Tibial nerve (tissue), 4 donors: ENCODE measurements at regions not wholly inside any gene's neighbourhood (a gene's known extent, or its start where the extent isn't known, plus 50 kb on each side); places are given as distances from the start of the nearest gene placed in this dataset.

ENCODE experiments used
- DNase-seq, 2 donors: peaks; one replicate each; pipeline ENCODE4 v3.0.0-alpha.2; 2019; ENCODE audit warnings: low spot score in 2 of 2
- H3K27ac ChIP-seq, 4 donors: fragments of 200-600 bp; sonication (generic) in 3 of 4; one replicate each; pipeline ENCODE4 v1.5.1; 2017 to 2019; ENCODE audit warnings: mild to moderate bottlenecking in 1 of 4
- H3K27me3 ChIP-seq, 2 donors: fragments of 200-600 bp; sonication (generic) in 1 of 2; one replicate each; pipeline versions ENCODE4 v1.5.1 to v1.6.0; 2017 to 2019
- H3K36me3 ChIP-seq, 3 donors: fragments of 200-600 bp; sonication (generic); one replicate each; pipeline ENCODE4 v1.5.1; 2018 to 2019
- H3K4me1 ChIP-seq, 4 donors: fragments of 200-600 bp; sonication (generic) in 3 of 4; one replicate each; pipeline ENCODE4 v1.5.1; 2017 to 2019
- H3K4me3 ChIP-seq, 4 donors: fragments of 200-600 bp; sonication (generic) in 3 of 4; one replicate each; pipeline ENCODE4 v1.5.1; 2017 to 2019; ENCODE audit warnings: mild to moderate bottlenecking in 1 of 4, moderate library complexity in 1 of 4
- H3K9me3 ChIP-seq, 4 donors: fragments of 200-600 bp; sonication (generic) in 3 of 4; one replicate each; pipeline ENCODE4 v1.5.1; 2017 to 2019
- CTCF ChIP-seq, 5 experiments: fragments of 200-600 bp in 3 of 5; fragments of 450-650 bp in 2 of 5; sonication (generic) in 3 of 5; IDR thresholded peaks; one replicate each; pipeline ENCODE4 v1.5.1; 2016 to 2019; ENCODE audit warnings: antibody characterized with exemption in 5 of 5, mild to moderate bottlenecking in 3 of 5, moderate library complexity in 2 of 5
- EP300 ChIP-seq, 2 donors: sonication (generic); formaldehyde crosslinking; IDR thresholded peaks; one replicate each; pipeline ENCODE4 v1.6.1; 2017; ENCODE audit warnings: antibody characterized with exemption in 2 of 2, mild to moderate bottlenecking in 1 of 2
- POLR2A ChIP-seq, 2 donors: fragments of 450-650 bp; IDR thresholded peaks; one replicate each; pipeline ENCODE4 v1.6.1; 2017; ENCODE audit warnings: antibody characterized with exemption in 2 of 2, mild to moderate bottlenecking in 2 of 2, moderate library complexity in 2 of 2
- WGBS, 2 donors: methylation state at CpG; one replicate each; pipeline ENCODE4 v1.1.5; 2018; 5-methylcytosine and 5-hydroxymethylcytosine counted together

DNA sequence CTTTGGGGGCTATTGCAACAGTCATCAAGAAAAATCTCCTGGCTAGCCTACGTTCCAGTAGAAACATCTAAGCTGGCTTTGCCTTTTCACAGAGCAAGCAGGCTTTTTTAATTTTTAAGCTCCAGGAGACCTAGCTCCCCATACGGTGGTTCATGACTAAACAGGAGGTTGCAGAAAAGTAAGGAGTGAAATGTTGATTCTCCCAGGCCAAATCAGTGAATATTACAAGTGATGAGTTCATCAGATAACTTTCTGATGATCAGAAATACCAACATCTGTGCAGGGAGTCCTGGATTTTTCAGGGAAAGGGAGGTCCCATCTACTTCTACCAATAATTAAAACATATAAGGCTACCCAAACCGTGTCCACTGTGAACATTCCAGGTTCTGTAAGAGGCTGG, 477.3 kb upstream of the CELF2 start:
- TF ChIP-seq EP300 (IDR thresholded peaks at IDR 0.05) (no peak), POLR2A (IDR thresholded peaks at IDR 0.05) (no peak), CTCF (IDR thresholded peaks at IDR 0.05) (no peak)
- Histone ChIP-seq H3K36me3 (no peaks in the 10 kb centered on the region), H3K27ac (no peak overlapping the region), H3K4me1 (no peaks in the 10 kb centered on the region), H3K4me3 (no peak overlapping the region), H3K27me3 (no peaks in the 10 kb centered on the region), H3K9me3 (no peaks in the 10 kb centered on the region)
- DNase-seq, result no peak
- WGBS, 2 donors, result 63 to 79% methylated on average over 3 of the region's 3 CpGs

DNA sequence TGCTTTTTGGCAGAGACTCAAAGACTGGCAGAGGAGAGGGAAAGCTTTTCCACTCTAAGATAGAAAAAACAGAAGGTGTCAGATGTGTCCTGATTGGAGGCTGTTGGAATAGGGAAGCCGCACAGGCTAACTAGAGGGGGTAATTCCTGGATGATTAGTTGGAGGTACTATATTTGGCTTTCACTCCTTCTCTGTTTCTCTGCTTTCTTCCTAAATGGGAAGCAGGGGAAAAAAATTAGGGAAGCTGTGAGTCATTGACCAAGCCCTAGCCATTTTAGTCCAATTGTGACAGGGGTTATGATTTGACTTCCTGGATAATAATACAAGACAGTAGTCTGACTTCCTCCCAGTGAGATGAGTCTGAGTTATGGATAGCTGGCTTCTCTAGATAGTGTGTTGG, 475.2 kb upstream of the CELF2 start:
- Histone ChIP-seq H3K27me3 (no peaks in the 10 kb centered on the region), H3K9me3 (no peaks in the 10 kb centered on the region), H3K27ac (no peak overlapping the region), H3K36me3 (no peaks in the 10 kb centered on the region), H3K4me3 (no peak overlapping the region), H3K4me1 (no peaks in the 10 kb centered on the region)
- no peak for TF ChIP-seq POLR2A (IDR thresholded peaks at IDR 0.05)
- no peak for TF ChIP-seq EP300 (IDR thresholded peaks at IDR 0.05)
- no peak for TF ChIP-seq CTCF (IDR thresholded peaks at IDR 0.05)
- 74 to 83% methylated on average over 1 of the region's 1 CpG for WGBS, 2 donors
- no peak for DNase-seq

GRCh38 chr10:10544890-10545289, 472.8 kb upstream of the CELF2 start:
- Histone ChIP-seq H3K4me3 (no peak overlapping the region), H3K27ac (no peak overlapping the region)
- 66 to 78% methylated on average over 8 of the region's 8 CpGs for WGBS, 2 donors

GRCh38 chr10:10545771-10546170, 471.9 kb upstream of the CELF2 start:
- H3K27ac ChIP-seq, result no peak overlapping the region
- H3K4me3 ChIP-seq, result no peak overlapping the region
- no peak for DNase-seq
- H3K27me3 ChIP-seq, result no peaks in the 10 kb centered on the region
- H3K4me1 ChIP-seq, result no peaks in the 10 kb centered on the region
- 24 to 42% methylated on average over 5 of the region's 5 CpGs for WGBS, 2 donors
- TF ChIP-seq CTCF (IDR thresholded peaks at IDR 0.05) (no peak), EP300 (IDR thresholded peaks at IDR 0.05) (no peak), POLR2A (IDR thresholded peaks at IDR 0.05) (no peak)
- no peaks in the 10 kb centered on the region for H3K9me3 ChIP-seq
- no peaks in the 10 kb centered on the region for H3K36me3 ChIP-seq

More at GRCh38 chr10:10544890-10545289, 472.8 kb upstream of the CELF2 start:
- Histone ChIP-seq H3K36me3 (no peaks in the 10 kb centered on the region), H3K4me1 (no peaks in the 10 kb centered on the region), H3K27me3 (no peaks in the 10 kb centered on the region), H3K9me3 (no peaks in the 10 kb centered on the region)
- TF ChIP-seq EP300 (IDR thresholded peaks at IDR 0.05) (no peak), CTCF (IDR thresholded peaks at IDR 0.05) (no peak), POLR2A (IDR thresholded peaks at IDR 0.05) (no peak)
- no peak for DNase-seq

DNA sequence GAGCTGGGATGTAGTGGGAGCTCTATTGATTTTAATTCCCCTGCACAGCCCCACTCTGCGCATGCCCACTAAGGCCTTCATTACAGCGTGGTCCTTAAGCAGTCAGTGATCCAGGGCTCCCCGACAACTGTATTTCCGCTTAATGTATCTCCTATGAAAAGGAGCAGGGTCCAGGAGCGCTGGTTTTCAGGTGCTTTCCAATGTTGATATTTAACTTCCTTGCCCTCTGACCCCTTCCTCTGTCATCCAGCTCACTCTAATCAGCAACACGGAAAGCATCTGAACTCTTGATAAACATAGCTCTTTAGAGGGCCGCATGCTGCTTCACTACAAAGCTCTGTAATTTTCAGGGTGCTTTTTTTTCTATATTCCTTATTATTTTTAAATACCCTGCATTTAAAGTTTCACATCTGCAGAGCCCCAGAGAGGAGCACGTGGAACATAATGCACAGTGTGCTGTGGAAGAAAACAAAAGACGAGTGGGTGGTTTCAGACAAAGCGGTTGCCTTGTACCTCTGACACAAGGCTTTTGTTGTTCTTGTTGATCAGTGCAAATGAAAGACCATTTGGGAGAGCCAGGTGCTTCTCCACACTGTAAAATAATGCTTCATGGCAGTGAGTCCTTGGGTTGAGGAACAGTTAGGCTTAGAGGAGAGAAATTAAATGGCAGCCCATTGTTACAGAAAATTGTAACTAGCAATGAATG, 465.9 kb upstream of the CELF2 start:
- no peak for DNase-seq
- H3K36me3 ChIP-seq, result no peaks in the 10 kb centered on the region
- H3K27me3 ChIP-seq, result no peaks in the 10 kb centered on the region
- H3K4me1 ChIP-seq, result no peaks in the 10 kb centered on the region
- H3K4me3 ChIP-seq, result no peak overlapping the region
- no peak overlapping the region for H3K27ac ChIP-seq
- 72 to 76% methylated on average over 10 of the region's 10 CpGs for WGBS, 2 donors
- H3K9me3 ChIP-seq, result no peaks in the 10 kb centered on the region
- TF ChIP-seq EP300 (IDR thresholded peaks at IDR 0.05) (no peak), POLR2A (IDR thresholded peaks at IDR 0.05) (no peak), CTCF (IDR thresholded peaks at IDR 0.05) (no peak)
